ENCODE measurements at regions not wholly inside any gene's neighbourhood (a gene's known extent, or its start where the extent isn't known, plus 50 kb on each side); places are given as distances from the start of the nearest gene placed in this dataset.
A peak's percentile ranks its signal among the peaks of the same experiment; 100 is the strongest.

- Histone ChIP-seq H3K4me3 (no peak overlapping the region), H3K9me3 (replicated peaks) (no peaks in the 10 kb centered on the region), H3K27ac (replicated peaks) (no peak overlapping the region), H3K27me3 (ENCODE audit: low read depth) (no peaks in the 10 kb centered on the region), H3K36me3 (no peaks in the 10 kb centered on the region), H3K4me1 (no peaks in the 10 kb centered on the region)
- intact Hi-C loops (cut with micrococcal nuclease), result no loop called here
- no peak for DNase-seq
- no peak for TF ChIP-seq CTCF (IDR thresholded peaks at IDR 0.05; ENCODE audit: borderline replicate concordance)
Observed at GRCh38 chr5:125477586-125477975, 731.1 kb upstream of the ZNF608 start.

GRCh38 chr5:125478599-125478998, 732.2 kb upstream of the ZNF608 start:
- H3K27me3 ChIP-seq (ENCODE audit: low read depth), result no peaks in the 10 kb centered on the region
- intact Hi-C loops (cut with micrococcal nuclease), result no loop called here
- no peak overlapping the region for H3K27ac ChIP-seq (replicated peaks)
- H3K9me3 ChIP-seq (replicated peaks), result no peaks in the 10 kb centered on the region
- H3K4me3 ChIP-seq, result no peak overlapping the region
- no peaks in the 10 kb centered on the region for H3K36me3 ChIP-seq
- TF ChIP-seq CTCF (IDR thresholded peaks at IDR 0.05; ENCODE audit: borderline replicate concordance), result no peak
- H3K4me1 ChIP-seq, result no peaks in the 10 kb centered on the region
- no peak for DNase-seq

GRCh38 chr5:125480911-125481310, 734.5 kb upstream of the ZNF608 start:
- H3K27ac ChIP-seq (replicated peaks), result no peak overlapping the region
- H3K27me3 ChIP-seq (ENCODE audit: low read depth), result no peaks in the 10 kb centered on the region
- no peaks in the 10 kb centered on the region for H3K9me3 ChIP-seq (replicated peaks)
- no peak overlapping the region for H3K4me3 ChIP-seq
- no peak for DNase-seq
- intact Hi-C loops (cut with micrococcal nuclease), result no loop called here
- no peaks in the 10 kb centered on the region for H3K36me3 ChIP-seq
- peaks cover 20% of the 10 kb centered on the region for H3K4me1 ChIP-seq
- TF ChIP-seq CTCF (IDR thresholded peaks at IDR 0.05; ENCODE audit: borderline replicate concordance), result no peak

- Histone ChIP-seq H3K27ac (replicated peaks) (no peak overlapping the region), H3K4me3 (no peak overlapping the region), H3K9me3 (replicated peaks) (no peaks in the 10 kb centered on the region), H3K27me3 (ENCODE audit: low read depth) (no peaks in the 10 kb centered on the region), H3K36me3 (no peaks in the 10 kb centered on the region), H3K4me1 (peaks cover 22% of the 10 kb centered on the region)
- TF ChIP-seq CTCF (IDR thresholded peaks at IDR 0.05; ENCODE audit: borderline replicate concordance), result no peak
- DNase-seq, result no peak
- intact Hi-C loops (cut with micrococcal nuclease), result no loop called here
Observed at GRCh38 chr5:125481506-125482465, 735.3 kb upstream of the ZNF608 start.

GRCh38 chr5:125483609-125484008, 737.2 kb upstream of the ZNF608 start:
- intact Hi-C loops (cut with micrococcal nuclease), result no loop called here
- DNase-seq, result no peak
- TF ChIP-seq CTCF (IDR thresholded peaks at IDR 0.05; ENCODE audit: borderline replicate concordance), result no peak
- H3K9me3 ChIP-seq (replicated peaks), result no peaks in the 10 kb centered on the region
- H3K27ac ChIP-seq (replicated peaks), result peak overlapping the region; percentile 82
- H3K4me1 ChIP-seq, result peaks cover 22% of the 10 kb centered on the region
- no peaks in the 10 kb centered on the region for H3K36me3 ChIP-seq
- H3K27me3 ChIP-seq (ENCODE audit: low read depth), result no peaks in the 10 kb centered on the region
- H3K4me3 ChIP-seq, result no peak overlapping the region

Measured in left ventricle myocardium inferior (tissue), 1 donor.